Activated T-helper 1 cell treated with anti-CD3 and anti-CD28 coated beads, Interleukin-12 subunit alpha, Interleukin-12 subunit beta, Interleukin-2, Interleukin-4 antibody, amounts not matched to agents 30 ng/mL and 10 ng/mL and 1 ng/mL, durations not matched to agents 14 hours and 24 hours and 36 hours (primary cell): ENCODE measurements at regions not wholly inside any gene's neighbourhood (a gene's known extent, or its start where the extent isn't known, plus 50 kb on each side); places are given as distances from the start of the nearest gene placed in this dataset.
"Not testable (repeated sequence)": the region's sequence is repeated elsewhere in the genome, so short reads cannot be mapped to it uniquely, and the experiment has no call there.

Experiments used
- DNase-seq: peaks from one replicate; pipeline ENCODE4 v3.0.0; 2021; ENCODE audit warnings: low spot score
- H3K27ac Mint-ChIP-seq: one replicate; pipeline ENCODE4 v1.8.0; 2021; ENCODE audit warnings: mild to moderate bottlenecking, mixed read lengths
- H3K27me3 Mint-ChIP-seq: one replicate; pipeline ENCODE4 v1.8.0; 2022; ENCODE audit warnings: mild to moderate bottlenecking, moderate library complexity, mixed read lengths; ENCODE audit not compliant: insufficient read depth
- H3K36me3 Mint-ChIP-seq: one replicate; pipeline ENCODE4 v1.8.0; 2021; ENCODE audit warnings: low read depth, mixed read lengths
- H3K4me1 Mint-ChIP-seq: one replicate; pipeline ENCODE4 v1.8.0; 2021; ENCODE audit warnings: low read depth, mixed read lengths
- H3K4me3 Mint-ChIP-seq: one replicate; pipeline ENCODE4 v1.8.0; 2021; ENCODE audit warnings: mild to moderate bottlenecking, moderate library complexity, mixed read lengths
- H3K9me3 Mint-ChIP-seq: one replicate; pipeline ENCODE4 v1.8.0; 2021; ENCODE audit warnings: mixed read lengths
- intact Hi-C: fragments of 100-400 bp; cut with micrococcal nuclease; formaldehyde crosslinking; loops from one replicate; pipeline ENCODE4 v1.15.1; 2024

GRCh38 chr2:16203691-16204090 is 263.3 kb downstream of the MYCN start:
- DNase-seq, result no peak
- no peak overlapping the region for H3K4me3 Mint-ChIP-seq
- intact Hi-C loops, result no loop called here
- H3K27ac Mint-ChIP-seq, result no peak overlapping the region
- no peaks in the 10 kb centered on the region for H3K36me3 Mint-ChIP-seq
- no peaks in the 10 kb centered on the region for H3K4me1 Mint-ChIP-seq
- no peaks in the 10 kb centered on the region for H3K9me3 Mint-ChIP-seq
- no peaks in the 10 kb centered on the region for H3K27me3 Mint-ChIP-seq

GRCh38 chr2:16203069-16203468 is 262.7 kb downstream of the MYCN start:
- H3K27ac Mint-ChIP-seq, result no peak overlapping the region
- H3K27me3 Mint-ChIP-seq, result no peaks in the 10 kb centered on the region
- no peaks in the 10 kb centered on the region for H3K4me1 Mint-ChIP-seq
- no peak overlapping the region for H3K4me3 Mint-ChIP-seq
- no peaks in the 10 kb centered on the region for H3K36me3 Mint-ChIP-seq
- no peaks in the 10 kb centered on the region for H3K9me3 Mint-ChIP-seq
- intact Hi-C loops, result no loop called here
- no peak for DNase-seq

GRCh38 chr2:16202266-16203020 is 262.1 kb downstream of the MYCN start:
- Mint-ChIP-seq H3K27me3 (no peaks in the 10 kb centered on the region), H3K27ac (no peak overlapping the region), H3K36me3 (no peaks in the 10 kb centered on the region), H3K4me1 (no peaks in the 10 kb centered on the region), H3K4me3 (no peak overlapping the region), H3K9me3 (no peaks in the 10 kb centered on the region)
- intact Hi-C loops, result no loop called here
- no peak for DNase-seq

- intact Hi-C loops, result no loop called here
- Mint-ChIP-seq H3K36me3 (no peaks in the 10 kb centered on the region), H3K4me3 (no peak overlapping the region)
These were observed 261.5 kb downstream of the MYCN start for GRCh38 chr2:16201848-16202247.

GRCh38 chr2:16200554-16201193 is 260.3 kb downstream of the MYCN start:
- Mint-ChIP-seq H3K4me3 (no peak overlapping the region), H3K4me1 (no peaks in the 10 kb centered on the region), H3K9me3 (no peaks in the 10 kb centered on the region), H3K27ac (no peak overlapping the region), H3K27me3 (no peaks in the 10 kb centered on the region), H3K36me3 (no peaks in the 10 kb centered on the region)
- intact Hi-C loops, result no loop called here
- no peak for DNase-seq

More at GRCh38 chr2:16201848-16202247, 261.5 kb downstream of the MYCN start:
- Mint-ChIP-seq H3K27me3 (no peaks in the 10 kb centered on the region), H3K27ac (no peak overlapping the region), H3K4me1 (no peaks in the 10 kb centered on the region), H3K9me3 (no peaks in the 10 kb centered on the region)
- DNase-seq, result no peak

- Mint-ChIP-seq H3K4me1 (no peaks in the 10 kb centered on the region), H3K36me3 (no peaks in the 10 kb centered on the region), H3K4me3 (no peak overlapping the region), H3K27me3 (no peaks in the 10 kb centered on the region), H3K9me3 (no peaks in the 10 kb centered on the region), H3K27ac (no peak overlapping the region)
- DNase-seq, result no peak
- intact Hi-C loops, result no loop called here
These were observed 259.7 kb downstream of the MYCN start for GRCh38 chr2:16199882-16200553.

- intact Hi-C loops, DNase-seq, H3K27ac Mint-ChIP-seq, H3K4me3 Mint-ChIP-seq, H3K36me3 Mint-ChIP-seq, H3K9me3 Mint-ChIP-seq, H3K27me3 Mint-ChIP-seq, H3K4me1 Mint-ChIP-seq: not testable (repeated sequence)
These were observed 258.9 kb downstream of the MYCN start for GRCh38 chr2:16199241-16199640.

- Mint-ChIP-seq H3K9me3 (no peaks in the 10 kb centered on the region), H3K27ac (no peak overlapping the region), H3K27me3 (no peaks in the 10 kb centered on the region), H3K4me3 (no peak overlapping the region), H3K36me3 (no peaks in the 10 kb centered on the region), H3K4me1 (no peaks in the 10 kb centered on the region)
- DNase-seq, result no peak
- intact Hi-C loops, result no loop called here
These were observed 258.0 kb downstream of the MYCN start for GRCh38 chr2:16198166-16198912.

GRCh38 chr2:16197504-16198147 is 257.3 kb downstream of the MYCN start:
- H3K36me3 Mint-ChIP-seq, result no peaks in the 10 kb centered on the region
- no peak overlapping the region for H3K27ac Mint-ChIP-seq
- intact Hi-C loops, result no loop called here
- no peaks in the 10 kb centered on the region for H3K9me3 Mint-ChIP-seq
- H3K4me1 Mint-ChIP-seq, result no peaks in the 10 kb centered on the region
- no peak overlapping the region for H3K4me3 Mint-ChIP-seq
- no peaks in the 10 kb centered on the region for H3K27me3 Mint-ChIP-seq
- DNase-seq, result no peak

- no peak overlapping the region for H3K4me3 Mint-ChIP-seq
- H3K27ac Mint-ChIP-seq, result no peak overlapping the region
- intact Hi-C loops, result no loop called here
- no peaks in the 10 kb centered on the region for H3K4me1 Mint-ChIP-seq
- H3K27me3 Mint-ChIP-seq, result no peaks in the 10 kb centered on the region
- H3K9me3 Mint-ChIP-seq, result no peaks in the 10 kb centered on the region
- no peak for DNase-seq
- no peaks in the 10 kb centered on the region for H3K36me3 Mint-ChIP-seq
These were observed 256.5 kb downstream of the MYCN start for GRCh38 chr2:16196687-16197503.

- intact Hi-C loops, result no loop called here
- no peaks in the 10 kb centered on the region for H3K4me1 Mint-ChIP-seq
- no peaks in the 10 kb centered on the region for H3K27me3 Mint-ChIP-seq
- no peak overlapping the region for H3K27ac Mint-ChIP-seq
- H3K9me3 Mint-ChIP-seq, result no peaks in the 10 kb centered on the region
- no peak for DNase-seq
- H3K36me3 Mint-ChIP-seq, result no peaks in the 10 kb centered on the region
- no peak overlapping the region for H3K4me3 Mint-ChIP-seq
These were observed 255.3 kb downstream of the MYCN start for GRCh38 chr2:16195681-16196070.
